SK-N-SH treated with all-trans-retinoic acid at 6 μM for 48 hours (cell line): ENCODE measurements at regions not wholly inside any gene's neighbourhood (a gene's known extent, or its start where the extent isn't known, plus 50 kb on each side); places are given as distances from the start of the nearest gene placed in this dataset.

ENCODE experiments used
- ATAC-seq: fragments of 200-7000 bp; cut with Tn5 transposase; 3 replicates; pipeline ENCODE4 v1.9.1; 2020; ENCODE audit warnings: mild to moderate bottlenecking, moderate library complexity
- ARNTL ChIP-seq: fragments of 450-650 bp; formaldehyde crosslinking; IDR thresholded peaks from 2 replicates; pipeline ENCODE4 v1.5.0; 2020; ENCODE audit warnings: low read depth, mild to moderate bottlenecking, moderate library complexity, borderline replicate concordance
- CSRNP3 ChIP-seq: fragments of 250-450 bp; sonication (Bioruptor Pico); IDR thresholded peaks from 2 replicates; pipeline ENCODE4 v1.5.1; 2021; ENCODE audit warnings: mild to moderate bottlenecking, moderate library complexity
- ESRRG ChIP-seq: fragments of 250-450 bp; sonication (Bioruptor Pico); IDR thresholded peaks from 2 replicates; pipeline ENCODE4 v1.6.1; 2021; ENCODE audit warnings: mild to moderate bottlenecking
- ISL1 ChIP-seq: fragments of 250-450 bp; sonication (Bioruptor Pico); IDR thresholded peaks from 2 replicates; pipeline ENCODE4 v2.1.2; 2022; ENCODE audit warnings: mild to moderate bottlenecking, moderate library complexity
- PATZ1 ChIP-seq: fragments of 250-450 bp; sonication (Bioruptor Pico); IDR thresholded peaks from 2 replicates; pipeline ENCODE4 v1.8.0; 2020; ENCODE audit warnings: mild to moderate bottlenecking, moderate library complexity, borderline replicate concordance
- PPARA ChIP-seq: fragments of 250-450 bp; sonication (Bioruptor Pico); IDR thresholded peaks from 2 replicates; pipeline ENCODE4 v1.5.0; 2020; ENCODE audit warnings: mild to moderate bottlenecking, borderline replicate concordance
- RARB ChIP-seq: fragments of 250-450 bp; sonication (Bioruptor Pico); IDR thresholded peaks from 2 replicates; pipeline ENCODE4 v1.8.0; 2021; ENCODE audit warnings: mild to moderate bottlenecking, moderate library complexity
- SNAI2 ChIP-seq: fragments of 250-450 bp; sonication (Bioruptor Pico); IDR thresholded peaks from 2 replicates; pipeline ENCODE4 v1.5.0; 2020; ENCODE audit warnings: mild to moderate bottlenecking, moderate library complexity
- TCF4 ChIP-seq: fragments of 250-450 bp; sonication (Bioruptor Pico); IDR thresholded peaks from 2 replicates; pipeline ENCODE4 v1.8.0; 2021; ENCODE audit warnings: mild to moderate bottlenecking, moderate library complexity, borderline replicate concordance
- TOX ChIP-seq: fragments of 250-450 bp; sonication (Bioruptor Pico); IDR thresholded peaks from 2 replicates; pipeline ENCODE4 v1.8.0; 2021; ENCODE audit warnings: mild to moderate bottlenecking, moderate library complexity, borderline replicate concordance
- TSHZ2 ChIP-seq: fragments of 250-450 bp; sonication (Bioruptor Pico); IDR thresholded peaks from 2 replicates; pipeline ENCODE4 v1.5.0; 2020; ENCODE audit warnings: mild to moderate bottlenecking, moderate library complexity
- ZC3H10 ChIP-seq: fragments of 250-450 bp; sonication (Bioruptor Pico); IDR thresholded peaks from 2 replicates; pipeline ENCODE4 v1.5.1; 2021; ENCODE audit warnings: mild to moderate bottlenecking, moderate library complexity
- ZFP3 ChIP-seq: fragments of 250-450 bp; sonication (Bioruptor Pico); IDR thresholded peaks from 2 replicates; pipeline ENCODE4 v1.5.0; 2020; ENCODE audit warnings: mild to moderate bottlenecking, moderate library complexity
- ZFP30 ChIP-seq: fragments of 450-650 bp; formaldehyde crosslinking; IDR thresholded peaks from 2 replicates; pipeline ENCODE4 v1.5.0; 2022; ENCODE audit warnings: mild to moderate bottlenecking, moderate library complexity
- ZNF565 ChIP-seq: fragments of 450-650 bp; formaldehyde crosslinking; conservative IDR thresholded peaks from 2 replicates; pipeline ENCODE4 v1.5.0; 2020; ENCODE audit warnings: low read depth, mild to moderate bottlenecking, moderate library complexity
- ZNF8 ChIP-seq: fragments of 450-650 bp; formaldehyde crosslinking; IDR thresholded peaks from 2 replicates; pipeline ENCODE4 v1.5.0; 2020; ENCODE audit warnings: mild to moderate bottlenecking, moderate library complexity
- TF ChIP-seq, protein P1 (sequence below): fragments of 250-450 bp; sonication (Bioruptor Pico); IDR thresholded peaks from 2 replicates; pipeline ENCODE4 v1.5.1; 2020; ENCODE audit warnings: low read depth, mild to moderate bottlenecking, moderate library complexity

GRCh38 chr1:81594206-81594605, 206.5 kb upstream of the ADGRL2 start (continued):
- TF ChIP-seq CSRNP3 (CRISPR knock-in tag) = no peak
- TF ChIP-seq, all 23 proteins: peak for 0

- ATAC-seq = no peak
These were observed 208.5 kb upstream of the ADGRL2 start for GRCh38 chr1:81592233-81592632.

GRCh38 chr1:81590171-81590570, 210.6 kb upstream of the ADGRL2 start:
- TF ChIP-seq ZFP30 (CRISPR knock-in tag) = no peak
- TF ChIP-seq RARB = no peak
- no peak for TF ChIP-seq SNAI2
- no peak for TF ChIP-seq TCF4 (CRISPR knock-in tag)
- TF ChIP-seq TSHZ2 (CRISPR knock-in tag) = no peak
- no peak for TF ChIP-seq ZNF565 (CRISPR knock-in tag)
- no peak for TF ChIP-seq ZFP3
- TF ChIP-seq, all 23 proteins: peak for 0

More at GRCh38 chr1:81592233-81592632, 208.5 kb upstream of the ADGRL2 start:
- TF ChIP-seq PATZ1 (CRISPR knock-in tag) (no peak), ZNF8 (CRISPR knock-in tag) (no peak), TOX (CRISPR knock-in tag) (no peak), ARNTL (CRISPR knock-in tag) (no peak), ZC3H10 (CRISPR knock-in tag) (no peak), ESRRG (CRISPR knock-in tag) (no peak), RARB (no peak)
- TF ChIP-seq, protein P1, sequence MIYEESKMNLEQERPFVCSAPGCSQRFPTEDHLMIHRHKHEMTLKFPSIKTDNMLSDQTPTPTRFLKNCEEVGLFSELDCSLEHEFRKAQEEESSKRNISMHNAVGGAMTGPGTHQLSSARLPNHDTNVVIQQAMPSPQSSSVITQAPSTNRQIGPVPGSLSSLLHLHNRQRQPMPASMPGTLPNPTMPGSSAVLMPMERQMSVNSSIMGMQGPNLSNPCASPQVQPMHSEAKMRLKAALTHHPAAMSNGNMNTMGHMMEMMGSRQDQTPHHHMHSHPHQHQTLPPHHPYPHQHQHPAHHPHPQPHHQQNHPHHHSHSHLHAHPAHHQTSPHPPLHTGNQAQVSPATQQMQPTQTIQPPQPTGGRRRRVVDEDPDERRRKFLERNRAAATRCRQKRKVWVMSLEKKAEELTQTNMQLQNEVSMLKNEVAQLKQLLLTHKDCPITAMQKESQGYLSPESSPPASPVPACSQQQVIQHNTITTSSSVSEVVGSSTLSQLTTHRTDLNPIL = no peak

DNA sequence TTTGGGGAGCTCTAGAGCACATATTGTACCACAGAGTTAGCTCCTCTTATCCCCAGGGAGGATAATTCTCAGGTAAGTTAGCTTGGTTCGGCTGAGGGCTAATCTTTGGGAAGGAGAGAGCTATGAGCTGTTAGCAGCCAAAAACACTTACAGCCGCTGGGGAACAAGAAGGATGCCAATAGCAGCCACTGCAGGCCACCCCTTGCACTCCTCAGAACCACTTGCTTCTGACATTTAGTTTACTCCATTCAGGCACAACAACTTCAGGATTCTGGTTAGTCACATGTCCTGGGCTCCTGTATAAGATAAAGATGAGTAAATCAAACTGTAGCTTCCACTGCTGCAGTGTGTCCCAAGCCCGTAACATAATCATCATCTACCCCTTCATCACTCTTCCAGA, 212.6 kb upstream of the ADGRL2 start:
- TF ChIP-seq CSRNP3 (CRISPR knock-in tag) = no peak
- no peak for TF ChIP-seq ISL1 (CRISPR knock-in tag)
- no peak for TF ChIP-seq PPARA
- TF ChIP-seq PATZ1 (CRISPR knock-in tag) = no peak
- TF ChIP-seq SNAI2 = no peak
- TF ChIP-seq ESRRG (CRISPR knock-in tag) = no peak
- TF ChIP-seq ZFP3 = no peak
- TF ChIP-seq ZC3H10 (CRISPR knock-in tag) = no peak
- no peak for ATAC-seq

More at GRCh38 chr1:81590171-81590570, 210.6 kb upstream of the ADGRL2 start:
- ATAC-seq = no peak
